Left lung (tissue), 4 donors: ENCODE measurements at regions not wholly inside any gene's neighbourhood (a gene's known extent, or its start where the extent isn't known, plus 50 kb on each side); places are given as distances from the start of the nearest gene placed in this dataset.

Experiments used
- ATAC-seq: fragments of 200-7000 bp; cut with Tn5 transposase; one replicate; pipeline ENCODE4 v1.9.1; 2020; ENCODE audit warnings: moderate library complexity
- DNase-seq, 4 donors: peaks; one replicate each; pipeline ENCODE4 v3.0.0-alpha.2; 2013 to 2020
- H3K27ac ChIP-seq, 2 donors: fragments of 200-600 bp; sonication (generic) in 1 of 2; one replicate each; pipeline versions ENCODE4 v1.5.0 to v1.8.0; 2020 to 2021
- H3K27me3 ChIP-seq, 2 donors: fragments of 200-600 bp; sonication (generic) in 1 of 2; one replicate each; pipeline versions ENCODE4 v1.5.0 to v1.8.0; 2020 to 2021
- H3K36me3 ChIP-seq, 2 donors: fragments of 200-600 bp; sonication (generic) in 1 of 2; one replicate each; pipeline versions ENCODE4 v1.5.0 to v1.8.0; 2020 to 2021
- H3K4me1 ChIP-seq, 2 donors: fragments of 200-600 bp; one replicate each; pipeline ENCODE4 v1.8.0; 2021
- H3K4me3 ChIP-seq, 2 donors: fragments of 200-600 bp; sonication (generic) in 1 of 2; one replicate each; pipeline versions ENCODE4 v1.5.0 to v1.8.0; 2020 to 2021; ENCODE audit warnings: mild to moderate bottlenecking in 1 of 2
- H3K9me3 ChIP-seq, 2 donors: fragments of 200-600 bp; sonication (generic) in 1 of 2; one replicate each; pipeline versions ENCODE4 v1.5.0 to v1.8.0; 2020 to 2021
- CTCF ChIP-seq, 2 donors: fragments of 200-600 bp; sonication (generic) in 1 of 2; IDR thresholded peaks; one replicate each; pipeline versions ENCODE4 v1.5.0 to v1.8.0; 2021; ENCODE audit warnings: antibody characterized with exemption in 2 of 2
- intact Hi-C, 2 donors: fragments of 100-400 bp; cut with DNase I; formaldehyde crosslinking; loops; one replicate each; pipeline versions ENCODE4 v1.11.2 to v1.14.2; 2022
- donor health status: DM: no; HTN: yes; CAD: no.
- donor health status: DM: no; HTN: no; CAD: no.

DNA sequence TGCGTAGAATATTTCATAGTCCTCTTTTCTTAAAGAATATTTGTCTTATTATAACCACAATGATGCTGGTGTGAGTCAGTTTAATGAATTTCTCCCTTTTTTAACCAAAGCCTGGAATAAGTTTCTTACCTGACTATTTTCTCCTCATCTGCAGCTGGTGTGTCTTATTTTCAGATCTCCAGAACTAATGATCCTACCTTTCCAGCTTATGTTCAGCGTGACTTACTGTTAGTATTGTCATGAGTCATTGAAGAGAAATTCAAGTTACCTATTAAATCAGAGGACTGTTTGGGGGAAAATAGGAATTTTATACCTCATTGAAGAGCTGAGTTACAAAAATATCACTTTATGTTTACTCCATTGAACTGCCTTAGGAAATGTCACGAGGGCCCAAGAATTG lies 482.1 kb downstream of the RWDD3 start:
- Histone ChIP-seq H3K4me1 (no peaks in the 10 kb centered on the region), H3K36me3 (no peaks in the 10 kb centered on the region), H3K27ac (no peak overlapping the region), H3K4me3 (no peak overlapping the region), H3K9me3 (peaks cover 0 to 4% of the 10 kb centered on the region in 2 donors), H3K27me3 (no peaks in the 10 kb centered on the region)
- no peak for TF ChIP-seq CTCF (IDR thresholded peaks at IDR 0.05)
- ATAC-seq (no peak), DNase-seq (no peak)
- intact Hi-C loops = no loop called here

GRCh38 chr1:95716550-95716949 lies 482.5 kb downstream of the RWDD3 start:
- H3K27me3 ChIP-seq = no peaks in the 10 kb centered on the region

DNA sequence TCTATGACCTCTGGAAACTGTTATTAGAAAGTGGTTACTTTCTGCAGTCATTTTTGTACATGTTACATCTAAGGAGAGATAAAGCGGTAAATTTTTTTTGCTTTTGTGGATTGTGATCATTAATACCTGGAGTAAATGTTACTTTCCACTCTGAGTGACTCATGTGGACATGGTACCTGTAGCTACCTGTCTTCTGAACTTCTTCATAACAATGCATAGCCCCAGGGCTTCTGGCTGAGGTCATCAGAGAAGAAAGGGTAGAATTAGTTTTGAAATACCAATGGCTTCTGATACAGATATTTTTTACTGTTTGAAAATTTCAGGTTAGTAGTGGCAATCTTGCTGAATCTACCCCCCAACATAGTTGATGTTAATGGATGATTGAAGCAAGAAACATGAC lies 489.3 kb downstream of the RWDD3 start:
- TF ChIP-seq CTCF (IDR thresholded peaks at IDR 0.05) = no peak
- Histone ChIP-seq H3K9me3 (peaks cover 0 to 9% of the 10 kb centered on the region in 2 donors), H3K27me3 (no peaks in the 10 kb centered on the region), H3K4me3 (no peak overlapping the region), H3K4me1 (no peaks in the 10 kb centered on the region), H3K27ac (no peak overlapping the region), H3K36me3 (no peaks in the 10 kb centered on the region)
- intact Hi-C loops = no loop called here
- ATAC-seq (no peak), DNase-seq (no peak)

More at GRCh38 chr1:95716550-95716949, 482.5 kb downstream of the RWDD3 start:
- Histone ChIP-seq H3K4me3 (no peak overlapping the region), H3K9me3 (peaks cover 0 to 4% of the 10 kb centered on the region in 2 donors), H3K36me3 (no peaks in the 10 kb centered on the region), H3K4me1 (no peaks in the 10 kb centered on the region), H3K27ac (no peak overlapping the region)
- no peak for TF ChIP-seq CTCF (IDR thresholded peaks at IDR 0.05)
- no peak for ATAC-seq
- DNase-seq = no peak
- intact Hi-C loops = no loop called here

DNA sequence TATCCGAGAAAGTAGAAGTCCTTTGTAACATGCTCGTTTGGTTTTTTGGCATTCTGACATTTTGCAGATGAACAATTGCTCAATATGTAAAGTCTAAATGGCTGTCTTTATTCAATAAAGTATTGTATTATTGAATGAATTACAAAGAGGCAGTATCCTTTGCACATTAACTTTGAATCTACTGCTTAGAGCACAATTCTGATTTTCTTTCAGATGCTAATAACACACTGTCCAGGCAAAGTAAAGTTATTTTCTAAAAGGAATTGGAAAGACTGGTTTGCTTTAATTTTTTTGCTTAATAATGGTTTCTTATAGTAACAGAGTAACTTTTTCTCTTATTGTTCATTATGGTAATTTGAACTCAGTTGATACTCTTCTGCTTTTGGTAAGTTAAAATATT lies 494.8 kb downstream of the RWDD3 start:
- Histone ChIP-seq H3K4me1 (no peaks in the 10 kb centered on the region), H3K9me3 (peaks cover 0 to 7% of the 10 kb centered on the region in 2 donors), H3K27ac (no peak overlapping the region), H3K27me3 (no peaks in the 10 kb centered on the region), H3K4me3 (no peak overlapping the region), H3K36me3 (no peaks in the 10 kb centered on the region)
- no peak for DNase-seq
- intact Hi-C loops = no loop called here
- no peak for ATAC-seq
- no peak for TF ChIP-seq CTCF (IDR thresholded peaks at IDR 0.05)

GRCh38 chr1:95730986-95731385 lies 497.0 kb downstream of the RWDD3 start:
- Histone ChIP-seq H3K9me3 (peaks cover 0 to 8% of the 10 kb centered on the region in 2 donors), H3K27me3 (no peaks in the 10 kb centered on the region), H3K4me3 (no peak overlapping the region), H3K36me3 (no peaks in the 10 kb centered on the region), H3K4me1 (no peaks in the 10 kb centered on the region), H3K27ac (no peak overlapping the region)
- DNase-seq = no peak
- no peak for TF ChIP-seq CTCF (IDR thresholded peaks at IDR 0.05)
- intact Hi-C loops = no loop called here
- ATAC-seq = no peak
